Kasumi-1 (cell line): ENCODE measurements at regions not wholly inside any gene's neighbourhood (a gene's known extent, or its start where the extent isn't known, plus 50 kb on each side); places are given as distances from the start of the nearest gene placed in this dataset.
"Not testable (repeated sequence)": the region's sequence is repeated elsewhere in the genome, so short reads cannot be mapped to it uniquely, and the experiment has no call there.

Experiments
- DNase-seq, 2 experiments: peaks; one replicate each; lab custom pipeline; 2025; lab: John Stamatoyannopoulos, UW

DNA sequence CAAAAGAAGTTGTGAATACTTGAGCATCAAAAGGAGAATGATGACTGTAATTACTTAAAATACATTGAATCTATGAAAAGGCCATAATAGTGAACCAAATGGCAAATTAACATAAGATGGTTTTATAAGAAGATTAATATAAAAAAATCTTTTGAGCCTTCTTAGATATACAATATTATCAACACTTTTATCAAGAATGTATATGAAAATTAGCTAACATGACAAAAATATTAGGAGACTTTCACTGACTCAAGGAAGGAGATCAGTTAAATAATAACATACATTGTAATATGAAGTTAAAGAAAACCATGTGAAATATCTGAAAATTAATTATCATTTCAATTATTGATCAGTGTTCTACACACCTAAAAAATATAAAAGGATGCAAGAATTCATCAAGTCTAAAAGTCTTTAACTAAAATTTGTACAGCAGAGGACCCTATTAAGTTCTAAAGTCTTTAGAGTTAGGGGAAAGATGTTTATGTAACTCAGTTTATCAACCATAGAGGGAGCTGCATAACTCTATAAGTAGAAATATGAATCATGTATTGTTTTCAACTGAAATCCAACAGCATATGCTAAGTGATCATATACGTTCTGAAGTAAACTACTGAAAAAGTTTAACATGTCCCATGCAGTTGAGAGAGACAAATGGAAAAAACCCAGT, 756.1 kb upstream of the MIR17HG start:
- no peak for DNase-seq

- DNase-seq: no peak
Measured at GRCh38 chr13:90591927-90592268, 755.6 kb upstream of the MIR17HG start.

- no peak for DNase-seq
Measured at GRCh38 chr13:90592943-90593342, 754.5 kb upstream of the MIR17HG start.

- DNase-seq: no peak
Measured at GRCh38 chr13:90594681-90595080, 752.8 kb upstream of the MIR17HG start.

DNA sequence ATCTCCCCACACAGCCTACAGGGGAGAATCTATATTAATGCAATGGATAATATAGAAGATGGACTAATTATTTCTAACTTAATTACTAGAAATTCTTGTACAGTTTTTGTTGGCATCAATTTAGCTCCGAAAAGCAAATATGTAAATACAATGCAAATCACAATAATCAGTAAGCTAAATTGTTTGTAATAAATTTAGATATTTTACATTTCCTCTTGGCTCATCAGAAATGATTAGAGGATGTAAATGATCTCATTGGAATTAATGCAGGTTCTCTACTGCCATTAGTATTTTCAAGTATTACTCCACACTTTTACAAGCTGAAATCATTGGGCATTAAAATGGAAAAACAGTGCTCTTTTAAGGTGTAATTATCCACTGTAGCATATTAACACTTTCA, 741.8 kb upstream of the MIR17HG start:
- DNase-seq: no peak

DNA sequence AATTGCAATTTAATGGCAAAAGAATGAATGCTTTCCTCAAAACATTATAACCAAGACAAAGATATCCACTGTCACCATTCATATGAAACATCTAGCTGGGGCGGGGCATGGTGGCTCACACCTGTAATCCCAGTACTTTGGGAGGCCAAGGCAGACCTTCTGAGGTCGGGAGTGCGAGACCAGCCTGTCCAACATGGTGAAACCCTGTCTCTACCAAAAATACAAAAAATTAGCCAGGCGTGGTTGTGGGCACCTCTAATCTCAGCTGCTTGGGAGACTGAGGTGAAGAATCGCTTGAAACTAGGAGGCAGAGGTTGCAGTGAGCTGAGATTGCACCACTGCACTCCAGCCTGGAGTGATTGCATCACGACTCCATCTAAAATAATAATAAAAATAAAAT, 740.6 kb upstream of the MIR17HG start:
- not testable (repeated sequence) for DNase-seq

GRCh38 chr13:90612391-90612790, 735.1 kb upstream of the MIR17HG start:
- no peak for DNase-seq

- DNase-seq: no peak
Measured at GRCh38 chr13:90613076-90613795, 734.3 kb upstream of the MIR17HG start.

DNA sequence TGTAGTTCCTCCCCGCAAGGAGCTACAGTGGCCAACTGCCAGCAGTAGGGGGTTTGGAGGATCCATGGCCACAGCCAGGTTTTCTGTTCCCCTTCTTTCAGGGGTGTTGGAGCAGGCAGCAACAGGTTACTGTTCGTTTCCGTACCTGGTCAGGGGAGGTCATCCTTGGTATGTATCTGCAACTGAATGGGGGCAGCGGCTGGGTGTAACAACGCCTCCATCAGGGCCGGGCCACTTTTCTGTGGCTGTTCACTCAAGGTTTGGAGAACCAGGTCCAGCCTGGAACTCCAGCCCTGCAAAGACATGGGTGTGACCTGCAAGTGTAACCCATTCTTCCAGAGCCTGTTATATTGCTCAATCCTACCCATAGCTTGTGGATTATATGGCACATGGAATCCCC, 732.3 kb upstream of the MIR17HG start:
- no peak for DNase-seq

GRCh38 chr13:90615767-90616166, 731.7 kb upstream of the MIR17HG start:
- no peak for DNase-seq

DNA sequence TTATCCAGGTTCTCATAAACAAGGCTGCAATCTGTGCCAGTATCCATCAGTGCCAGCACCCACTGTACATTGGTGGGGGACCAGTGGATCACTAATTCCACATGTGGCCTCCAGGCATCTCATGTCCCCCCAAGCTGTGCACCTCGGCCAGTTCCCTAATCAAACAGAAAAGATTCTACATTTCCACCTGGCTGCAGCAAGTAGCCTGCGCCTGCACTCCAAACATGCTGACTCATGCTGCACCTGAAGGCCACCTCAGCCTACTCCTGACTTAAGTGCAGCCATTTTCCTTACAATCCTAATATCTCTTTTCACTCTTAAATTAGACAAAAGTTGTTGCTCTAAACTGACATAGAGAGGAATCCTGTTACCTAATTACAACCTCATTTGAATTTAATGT, 729.4 kb upstream of the MIR17HG start:
- no peak for DNase-seq

DNA sequence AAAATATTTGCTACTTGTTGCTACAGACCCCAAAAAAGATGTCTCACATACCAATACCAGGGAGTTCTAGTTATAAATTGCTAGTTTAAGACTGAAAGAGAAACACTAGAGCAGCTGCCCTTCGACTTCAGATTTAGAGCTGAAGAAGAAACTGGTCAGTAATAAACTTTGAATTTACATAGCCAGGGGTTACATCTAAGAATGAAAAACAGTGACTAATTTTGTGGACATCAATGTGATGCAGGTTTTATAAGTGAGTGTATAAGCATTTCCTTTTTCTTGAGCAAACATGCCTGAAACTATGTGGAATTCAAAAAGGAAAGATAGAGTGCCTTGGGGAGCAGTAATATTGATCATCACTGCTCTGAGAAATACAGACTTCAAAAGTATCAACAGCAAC, 724.9 kb upstream of the MIR17HG start:
- no peak for DNase-seq

DNA sequence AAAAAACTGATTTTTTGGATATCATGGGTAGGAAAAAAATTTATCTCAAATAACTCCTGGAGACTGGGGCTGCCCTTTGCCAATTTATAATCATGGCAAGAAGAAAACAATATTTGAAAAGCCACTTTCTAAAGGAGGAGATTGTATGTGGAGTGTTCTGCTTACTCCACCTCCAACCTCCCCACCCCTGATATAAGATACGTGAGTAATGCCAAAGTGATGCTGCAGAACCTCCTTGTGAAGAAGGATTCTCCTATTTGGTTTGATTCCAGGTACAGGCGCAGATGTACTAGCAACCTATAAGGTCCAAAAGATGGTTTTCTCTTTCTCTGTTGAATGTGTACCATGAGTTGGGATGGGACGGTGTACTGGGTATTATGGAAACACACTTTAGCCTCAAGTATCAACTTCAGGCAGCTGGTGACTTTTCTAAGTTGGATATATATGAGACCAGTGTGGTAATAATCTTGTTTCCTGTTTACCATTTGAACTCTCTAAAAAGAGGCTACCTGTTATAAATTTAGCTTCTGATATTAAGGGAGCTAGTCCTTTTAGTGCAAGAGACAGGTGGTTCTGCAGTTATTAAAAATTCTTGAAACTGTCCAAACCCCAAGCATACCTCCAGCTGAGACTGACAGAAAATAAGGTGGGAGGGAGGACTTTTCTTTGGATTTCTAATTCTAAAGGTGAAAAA, 724.0 kb upstream of the MIR17HG start:
- DNase-seq: no peak

DNA sequence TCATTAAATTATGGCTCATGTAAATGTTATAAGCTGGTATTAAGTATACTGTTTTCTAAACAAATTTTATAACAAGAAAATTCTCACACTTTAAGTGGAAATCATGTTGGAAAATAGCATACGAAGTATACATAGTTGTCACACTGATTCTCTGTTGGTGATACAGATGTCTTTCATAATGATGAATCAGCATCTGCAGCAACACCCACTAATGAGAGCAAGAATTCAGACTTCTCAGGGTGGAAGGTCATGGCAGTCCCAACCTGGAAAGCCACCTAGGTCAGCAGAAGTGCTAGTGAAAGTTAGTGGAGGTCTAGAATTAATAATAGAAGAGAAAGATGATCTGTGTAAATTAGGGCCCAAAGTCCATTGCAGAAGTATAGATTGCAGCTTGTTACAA, 719.7 kb upstream of the MIR17HG start:
- DNase-seq: no peak

DNA sequence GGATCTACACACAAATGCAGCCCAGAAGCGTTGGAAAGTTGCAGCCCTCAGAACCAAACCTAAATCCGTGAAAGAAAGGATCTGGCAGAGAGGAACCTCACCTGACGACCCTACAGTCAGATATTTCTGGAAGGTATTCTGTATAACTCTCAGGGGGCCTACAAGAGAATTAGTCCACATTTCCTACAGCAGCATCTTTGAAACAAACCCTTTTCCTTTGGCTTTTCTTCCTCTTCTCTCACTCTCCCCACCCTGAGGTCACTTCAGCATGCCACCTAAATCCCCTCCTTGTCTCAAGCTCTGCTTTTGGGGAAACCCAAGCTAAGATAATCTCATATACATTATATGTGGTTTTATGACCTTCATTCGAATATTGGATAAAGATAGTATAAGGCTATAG, 719.0 kb upstream of the MIR17HG start:
- no peak for DNase-seq

- DNase-seq: no peak
Measured at GRCh38 chr13:90630716-90631115, 716.8 kb upstream of the MIR17HG start.

- no peak for DNase-seq
Measured at GRCh38 chr13:90632184-90632583, 715.3 kb upstream of the MIR17HG start.

DNA sequence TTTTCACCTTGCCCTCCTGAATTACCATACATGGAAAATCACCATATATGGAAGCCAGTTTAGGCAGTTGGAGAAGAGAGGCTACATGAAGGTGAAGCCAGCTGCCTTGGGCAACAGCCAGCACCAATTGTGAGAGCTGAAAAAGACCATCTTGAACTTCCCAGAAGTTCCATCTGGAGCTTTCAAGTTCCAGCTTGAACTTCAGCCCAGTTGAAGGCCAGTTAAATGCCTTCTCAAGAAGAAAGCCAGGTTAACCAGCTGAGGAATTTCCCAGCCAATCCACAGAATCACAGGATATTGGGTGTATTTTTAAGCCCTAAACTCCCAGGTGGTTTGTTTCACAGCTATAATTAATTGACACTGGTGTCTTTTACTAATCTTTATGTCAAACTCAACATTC, 713.6 kb upstream of the MIR17HG start:
- no peak for DNase-seq

GRCh38 chr13:90640976-90641375, 706.5 kb upstream of the MIR17HG start:
- DNase-seq: no peak

- DNase-seq: no peak
Measured at GRCh38 chr13:90641884-90642283, 705.6 kb upstream of the MIR17HG start.

GRCh38 chr13:90645582-90645981, 701.9 kb upstream of the MIR17HG start:
- no peak for DNase-seq

DNA sequence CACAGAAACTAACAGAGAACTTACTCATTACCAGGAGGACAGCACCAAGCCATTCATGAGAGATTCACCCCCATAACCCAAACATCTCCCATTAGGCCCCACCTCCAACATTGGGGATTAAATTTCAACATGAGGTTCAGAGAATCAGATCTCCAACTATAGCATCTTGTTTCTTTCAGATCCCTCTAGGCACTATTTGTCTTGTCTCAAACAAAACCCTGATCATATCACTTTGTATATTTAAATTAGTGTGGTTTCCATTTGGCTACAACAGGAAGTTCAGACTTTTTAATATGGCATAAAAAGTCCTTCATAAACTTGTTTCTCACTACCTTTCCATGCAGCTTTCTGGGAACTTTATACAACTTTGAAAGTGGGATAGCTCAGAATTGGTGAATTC, 699.0 kb upstream of the MIR17HG start:
- DNase-seq: no peak

GRCh38 chr13:90652036-90652435, 695.5 kb upstream of the MIR17HG start:
- DNase-seq: no peak
